IMR-90 (cell line): ENCODE measurements at regions not wholly inside any gene's neighbourhood (a gene's known extent, or its start where the extent isn't known, plus 50 kb on each side); places are given as distances from the start of the nearest gene placed in this dataset.

ENCODE experiments used
- ATAC-seq: fragments of 200-7000 bp; cut with Tn5 transposase; 2 replicates; pipeline ENCODE4 v1.9.1; 2020; ENCODE audit warnings: low read depth, mild to moderate bottlenecking, moderate library complexity
- BruUV-seq: library from RNA; stranded (reverse); fragments of 400-500 nt; replicated peaks from 2 replicates; lab custom pipeline; 2021; lab: Mats Ljungman, UMichigan
- CTCF ChIA-PET: fragments of 300-600 bp; formaldehyde crosslinking; extraction: SDS; loops from one replicate; lab custom pipeline; 2021; ENCODE audit warnings: antibody characterized with exemption; lab: Yijun Ruan, JAX
- POLR2A ChIA-PET: fragments of 300-600 bp; sonication (Branson Sonifier 250); formaldehyde crosslinking; loops from one replicate; lab custom pipeline; 2022; ENCODE audit warnings: antibody characterized with exemption; ENCODE audit not compliant: unreplicated experiment; lab: Charles Lee
- DNase-seq: peaks from one replicate; pipeline ENCODE4 v3.0.0; 2013
- H2AFZ ChIP-seq: replicated peaks from 2 replicates; pipeline ENCODE3; 2013; ENCODE audit warnings: low read length, mild to moderate bottlenecking; ENCODE audit not compliant: poor library complexity
- H2AK5ac ChIP-seq: 2 replicates; pipeline ENCODE4 v1.6.1; 2013; ENCODE audit warnings: low read depth, low read length, inconsistent platforms
- H2AK9ac ChIP-seq: replicated peaks from 2 replicates; pipeline ENCODE3; 2013; ENCODE audit warnings: mild to moderate bottlenecking, low read depth, low read length, moderate library complexity; ENCODE audit not compliant: poor library complexity
- H2BK120ac ChIP-seq: 2 replicates; pipeline ENCODE4 v1.6.1; 2013; ENCODE audit warnings: low read depth, low read length, inconsistent platforms
- H2BK15ac ChIP-seq: 3 replicates; pipeline ENCODE4 v1.6.1; 2013; ENCODE audit warnings: low read depth, low read length, inconsistent platforms
- H2BK20ac ChIP-seq: 2 replicates; pipeline ENCODE4 v1.6.1; 2013; ENCODE audit warnings: low read depth, mild to moderate bottlenecking, inconsistent platforms, low read length, moderate library complexity
- H2BK5ac ChIP-seq: 2 replicates; pipeline ENCODE4 v1.6.1; 2013; ENCODE audit warnings: mild to moderate bottlenecking, low read depth, low read length, inconsistent platforms; ENCODE audit not compliant: poor library complexity, severe bottlenecking
- H3K14ac ChIP-seq: replicated peaks from 2 replicates; pipeline ENCODE4 v1.6.1; 2013; ENCODE audit warnings: low read depth, low read length, inconsistent platforms
- H3K18ac ChIP-seq: 2 replicates; pipeline ENCODE4 v1.6.1; 2013; ENCODE audit warnings: low read depth, low read length, control low read depth
- H3K23ac ChIP-seq: 2 replicates; pipeline ENCODE4 v1.6.1; 2013; ENCODE audit warnings: low read depth, low read length, inconsistent platforms
- H3K27ac ChIP-seq: 2 replicates; pipeline ENCODE4 v1.5.1; 2013; ENCODE audit warnings: mild to moderate bottlenecking, control low read depth, low read length; ENCODE audit not compliant: insufficient read depth
- H3K27me3 ChIP-seq: 2 replicates; pipeline ENCODE4 v1.6.1; 2013; ENCODE audit warnings: low read length; ENCODE audit not compliant: control insufficient read depth, insufficient read depth
- H3K36me3 ChIP-seq: 2 replicates; pipeline ENCODE4 v1.6.1; 2013; ENCODE audit warnings: low read length, mixed read lengths; ENCODE audit not compliant: control insufficient read depth, insufficient read depth
- H3K4ac ChIP-seq: 2 replicates; pipeline ENCODE4 v1.6.1; 2013; ENCODE audit warnings: low read depth, low read length, inconsistent platforms
- H3K4me1 ChIP-seq: 2 replicates; pipeline ENCODE4 v1.6.1; 2013; ENCODE audit warnings: low read length, mixed read lengths; ENCODE audit not compliant: control insufficient read depth, insufficient read depth
- H3K4me2 ChIP-seq: 2 replicates; pipeline ENCODE4 v1.6.1; 2013; ENCODE audit warnings: low read depth, mild to moderate bottlenecking, control low read depth, low read length, moderate library complexity
- H3K4me3 ChIP-seq: 2 replicates; pipeline ENCODE4 v1.5.1; 2013; ENCODE audit warnings: low read depth, mild to moderate bottlenecking, control low read depth, low read length, moderate library complexity; ENCODE audit not compliant: insufficient read depth
- H3K56ac ChIP-seq: 2 replicates; pipeline ENCODE4 v1.6.1; 2013; ENCODE audit warnings: low read length, inconsistent platforms; ENCODE audit not compliant: insufficient read depth; ENCODE audit errors: extremely low read depth
- H3K79me1 ChIP-seq, 2 experiments: 2 replicates each; pipeline ENCODE4 v1.6.1; 2013; ENCODE audit warnings: low read length in 2 of 2, inconsistent platforms in 1 of 2, low read depth in 1 of 2
- H3K9ac ChIP-seq: 2 replicates; pipeline ENCODE4 v1.6.1; 2013; ENCODE audit warnings: low read depth, low read length, control low read depth
- H3K9me1 ChIP-seq: 2 replicates; pipeline ENCODE4 v1.6.1; 2013; ENCODE audit warnings: low read length, inconsistent platforms; ENCODE audit not compliant: insufficient read depth
- H3K9me3 ChIP-seq: 2 replicates; pipeline ENCODE4 v1.6.1; 2013; ENCODE audit warnings: low read length; ENCODE audit not compliant: control insufficient read depth, insufficient read depth
- H4K20me1 ChIP-seq: 2 replicates; pipeline ENCODE4 v1.6.1; 2013; ENCODE audit warnings: low read length, inconsistent platforms; ENCODE audit not compliant: insufficient read depth
- H4K5ac ChIP-seq: 2 replicates; pipeline ENCODE4 v1.6.1; 2013; ENCODE audit warnings: mild to moderate bottlenecking, low read depth, low read length, control low read depth
- H4K8ac ChIP-seq, 2 experiments: 2 replicates each; pipeline ENCODE4 v1.6.1; 2013; ENCODE audit warnings: low read depth in 2 of 2, low read length in 2 of 2, control low read depth in 1 of 2, inconsistent platforms in 1 of 2
- H4K91ac ChIP-seq: 2 replicates; pipeline ENCODE4 v1.6.1; 2013; ENCODE audit warnings: low read depth, low read length, inconsistent platforms; ENCODE audit not compliant: insufficient read depth
- CEBPB ChIP-seq: IDR thresholded peaks from 2 replicates; pipeline ENCODE4 v1.6.1; 2012; ENCODE audit warnings: low read depth, low read length, improper control_type of control experiment
- CHD1 ChIP-seq: IDR thresholded peaks from 2 replicates; pipeline ENCODE4 v1.6.1; 2012; ENCODE audit warnings: low read depth, low read length, improper control_type of control experiment
- MAFK ChIP-seq: IDR thresholded peaks from 2 replicates; pipeline ENCODE4 v1.6.1; 2012; ENCODE audit warnings: low read depth, low read length, improper control_type of control experiment
- MAZ ChIP-seq: IDR thresholded peaks from 2 replicates; pipeline ENCODE4 v1.6.1; 2012; ENCODE audit warnings: low read depth, mild to moderate bottlenecking, low read length, improper control_type of control experiment, moderate library complexity, borderline replicate concordance
- MXI1 ChIP-seq: IDR thresholded peaks from 2 replicates; pipeline ENCODE4 v1.6.1; 2012; ENCODE audit warnings: low read depth, mild to moderate bottlenecking, low read length, moderate library complexity, borderline replicate concordance
- NFE2L2 ChIP-seq: fragments of 150-350 bp; IDR thresholded peaks from 2 replicates; pipeline ENCODE4 v1.6.1; 2016; ENCODE audit warnings: low read depth, mild to moderate bottlenecking, low read length
- RAD21 ChIP-seq: IDR thresholded peaks from 2 replicates; pipeline ENCODE4 v1.6.1; 2012; ENCODE audit warnings: low read length, improper control_type of control experiment
- SMC3 ChIP-seq: fragments of 150-350 bp; IDR thresholded peaks from 2 replicates; pipeline ENCODE4 v1.6.1; 2016; ENCODE audit warnings: low read depth, mild to moderate bottlenecking, antibody characterized with exemption, low read length, moderate library complexity
- WGBS, 2 experiments: methylation state at CpG; one replicate each; pipeline versions ENCODE4 v1.1.5 to v1.1.7; 2013; ENCODE audit warnings: missing lambda C conversion rate in 2 of 2; ENCODE audit not compliant: insufficient read length in 1 of 2; ENCODE audit errors: extremely low coverage in 2 of 2; 5-methylcytosine and 5-hydroxymethylcytosine counted together
- dilution Hi-C: fragments of 300-500 bp; cut with HindIII; formaldehyde crosslinking; loops from one replicate; pipeline ENCODE4 v1.14.3; 2018; ENCODE audit warnings: low sequenced_read_pairs; ENCODE audit not compliant: unreplicated experiment
- in situ Hi-C: fragments of 300-500 bp; cut with MboI; formaldehyde crosslinking; loops from 3 replicates; pipeline ENCODE4 v1.14.3; 2019; ENCODE audit warnings: low sequenced_read_pairs, inconsistent platforms, mixed read lengths
- intact Hi-C: fragments of 100-400 bp; cut with micrococcal nuclease; formaldehyde crosslinking; loops from 2 replicates; pipeline ENCODE4 v1.10.0; 2022

DNA sequence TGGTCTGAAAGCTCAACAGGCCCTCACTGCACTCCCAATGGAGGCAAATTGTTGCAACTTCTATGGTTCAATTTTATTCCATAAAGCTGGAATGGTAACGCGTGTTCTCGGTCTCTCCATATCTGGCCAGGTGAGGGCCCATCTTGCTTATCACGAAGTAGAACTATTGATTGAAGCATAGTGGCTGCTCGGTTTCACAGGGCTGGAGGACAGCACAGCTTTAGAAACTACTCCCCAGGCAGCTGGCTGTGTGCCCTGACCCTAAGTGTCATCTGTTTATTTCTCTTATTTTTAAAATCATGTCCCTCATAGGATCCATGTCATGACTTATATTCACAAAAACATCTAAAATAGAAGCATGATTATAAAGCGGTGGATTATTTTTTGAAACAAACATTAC, 223.4 kb downstream of the NPR3 start:
- WGBS, 2 experiments: no CpG with 5 or more reads among the region's 6 CpGs

More for the DNA sequence above, 223.4 kb downstream of the NPR3 start:
- Histone ChIP-seq H4K5ac (no peak overlapping the region), H3K4me2 (no peak overlapping the region), H2BK20ac (no peak overlapping the region), H3K23ac (no peak overlapping the region), H3K36me3 (no peaks in the 10 kb centered on the region), H3K18ac (no peak overlapping the region), H3K4me1 (no peaks in the 10 kb centered on the region), H3K56ac (no peak overlapping the region), H4K8ac (no peak overlapping the region), H3K9ac (no peak overlapping the region), H4K91ac (no peak overlapping the region), H3K4me3 (no peak overlapping the region), H3K9me3 (no peaks in the 10 kb centered on the region), H3K27me3 (no peaks in the 10 kb centered on the region), H3K4ac (no peak overlapping the region), H3K14ac (no peak overlapping the region; the same call in 1 of the 2 replicates), H3K9me1 (no peaks in the 10 kb centered on the region), H2BK120ac (no peak overlapping the region), H2AK9ac (no peak overlapping the region), H2BK5ac (no peak overlapping the region), H3K27ac (no peak overlapping the region), H2AFZ (no peak overlapping the region), H3K79me1 (no peaks in the 10 kb centered on the region), H2BK15ac (no peak overlapping the region), H2AK5ac (no peak overlapping the region), H4K20me1 (no peaks in the 10 kb centered on the region)
- in situ Hi-C loops (no loop called here), dilution Hi-C loops (no loop called here), intact Hi-C loops (no loop called here)
- CTCF ChIA-PET: no interaction called here
- ATAC-seq (no peak), DNase-seq (no peak)
- TF ChIP-seq MXI1 (no peak), SMC3 (no peak), CEBPB (no peak), CHD1 (no peak), MAFK (no peak), RAD21 (no peak), NFE2L2 (no peak), MAZ (no peak)
- POLR2A ChIA-PET: no interaction called here
- BruUV-seq: no TSS peak
